Tibial artery (tissue), 4 donors: ENCODE measurements at regions not wholly inside any gene's neighbourhood (a gene's known extent, or its start where the extent isn't known, plus 50 kb on each side); places are given as distances from the start of the nearest gene placed in this dataset.

ENCODE experiments used
- DNase-seq, 2 donors: peaks; one replicate each; pipeline ENCODE4 v3.0.0-alpha.2; 2019
- H3K27ac ChIP-seq, 2 donors: fragments of 200-600 bp; sonication (generic) in 1 of 2; 1 replicate in 1 of 2; 2 replicates in 1 of 2; pipeline ENCODE4 v1.5.1; 2018 to 2019; ENCODE audit warnings: mild to moderate bottlenecking in 1 of 2
- H3K27me3 ChIP-seq, 2 donors: fragments of 200-600 bp; sonication (generic) in 1 of 2; one replicate each; pipeline versions ENCODE4 v1.5.1 to v1.6.0; 2016 to 2019
- H3K36me3 ChIP-seq, 3 donors: fragments of 200-600 bp; sonication (generic) in 2 of 3; one replicate each; pipeline ENCODE4 v1.5.1; 2016 to 2019; ENCODE audit warnings: mild to moderate bottlenecking in 2 of 3
- H3K4me1 ChIP-seq, 4 donors: fragments of 200-600 bp; sonication (generic) in 2 of 4; 1 replicate in 3 of 4; 2 replicates in 1 of 4; pipeline ENCODE4 v1.5.1; 2016 to 2019
- H3K4me3 ChIP-seq, 2 donors: fragments of 200-600 bp; sonication (generic) in 1 of 2; 1 replicate in 1 of 2; 2 replicates in 1 of 2; pipeline ENCODE4 v1.5.1; 2018 to 2019; ENCODE audit warnings: mild to moderate bottlenecking in 2 of 2
- H3K9me3 ChIP-seq, 3 donors: fragments of 200-600 bp; sonication (generic) in 1 of 3; one replicate each; pipeline ENCODE4 v1.5.1; 2016 to 2019
- CTCF ChIP-seq, 2 experiments: fragments of 200-600 bp in 1 of 2; fragments of 450-650 bp in 1 of 2; IDR thresholded peaks; one replicate each; pipeline ENCODE4 v1.5.1; 2017 to 2019; ENCODE audit warnings: antibody characterized with exemption in 2 of 2, mild to moderate bottlenecking in 1 of 2, moderate library complexity in 1 of 2
- intact Hi-C: fragments of 100-400 bp; cut with DNase I; formaldehyde crosslinking; loops from one replicate; pipeline ENCODE4 v1.15.0; 2023; ENCODE audit warnings: low total_unique reads

- no peak overlapping the region for H3K4me3 ChIP-seq
- intact Hi-C loops = no loop called here
- H3K27ac ChIP-seq = no peak overlapping the region
- no peaks in the 10 kb centered on the region for H3K36me3 ChIP-seq
- no peak for DNase-seq
- peaks cover 0 to 12% (median 2%) of the 10 kb centered on the region in 4 donors for H3K4me1 ChIP-seq
- no peak for TF ChIP-seq CTCF (IDR thresholded peaks at IDR 0.05)
- H3K27me3 ChIP-seq = no peaks in the 10 kb centered on the region
- H3K9me3 ChIP-seq = no peaks in the 10 kb centered on the region
These were observed 511.9 kb downstream of the GBE1 start for GRCh38 chr3:81249540-81250029.

GRCh38 chr3:81245501-81245900, 515.9 kb downstream of the GBE1 start:
- no peaks in the 10 kb centered on the region for H3K9me3 ChIP-seq
- H3K27me3 ChIP-seq = no peaks in the 10 kb centered on the region
- H3K4me3 ChIP-seq = no peak overlapping the region
- no peak for TF ChIP-seq CTCF (IDR thresholded peaks at IDR 0.05)
- intact Hi-C loops = no loop called here
- H3K4me1 ChIP-seq = peaks cover 0 to 12% (median 2%) of the 10 kb centered on the region in 4 donors
- H3K27ac ChIP-seq = no peak overlapping the region
- H3K36me3 ChIP-seq = no peaks in the 10 kb centered on the region
- no peak for DNase-seq

- no peak for DNase-seq
- H3K9me3 ChIP-seq = no peaks in the 10 kb centered on the region
- H3K27ac ChIP-seq = no peak overlapping the region
- H3K4me3 ChIP-seq = no peak overlapping the region
- H3K27me3 ChIP-seq = no peaks in the 10 kb centered on the region
- H3K36me3 ChIP-seq = no peaks in the 10 kb centered on the region
- H3K4me1 ChIP-seq = peaks cover 0 to 12% (median 2%) of the 10 kb centered on the region in 4 donors
- intact Hi-C loops = no loop called here
- TF ChIP-seq CTCF (IDR thresholded peaks at IDR 0.05) = no peak
These were observed 516.4 kb downstream of the GBE1 start for GRCh38 chr3:81245043-81245442.

- Histone ChIP-seq H3K27me3 (no peaks in the 10 kb centered on the region), H3K36me3 (no peaks in the 10 kb centered on the region), H3K27ac (no peak overlapping the region), H3K4me3 (no peak overlapping the region), H3K4me1 (peaks cover 0 to 12% (median 2%) of the 10 kb centered on the region in 4 donors), H3K9me3 (no peaks in the 10 kb centered on the region)
- no peak for DNase-seq
- intact Hi-C loops = no loop called here
- no peak for TF ChIP-seq CTCF (IDR thresholded peaks at IDR 0.05)
These were observed 517.2 kb downstream of the GBE1 start for GRCh38 chr3:81244231-81244630.

GRCh38 chr3:81242871-81243270, 518.6 kb downstream of the GBE1 start:
- intact Hi-C loops = no loop called here
- Histone ChIP-seq H3K36me3 (no peaks in the 10 kb centered on the region), H3K27me3 (no peaks in the 10 kb centered on the region), H3K27ac (no peak overlapping the region), H3K4me3 (no peak overlapping the region), H3K4me1 (peaks cover 0 to 12% (median 2%) of the 10 kb centered on the region in 4 donors), H3K9me3 (no peaks in the 10 kb centered on the region)
- no peak for DNase-seq
- TF ChIP-seq CTCF (IDR thresholded peaks at IDR 0.05) = no peak

- Histone ChIP-seq H3K4me3 (no peak overlapping the region), H3K4me1 (no peaks in the 10 kb centered on the region), H3K36me3 (no peaks in the 10 kb centered on the region), H3K9me3 (no peaks in the 10 kb centered on the region), H3K27ac (no peak overlapping the region), H3K27me3 (no peaks in the 10 kb centered on the region)
- DNase-seq = no peak
- intact Hi-C loops = no loop called here
- TF ChIP-seq CTCF (IDR thresholded peaks at IDR 0.05) = no peak
These were observed 524.3 kb downstream of the GBE1 start for GRCh38 chr3:81237181-81237580.
